SK-N-SH (cell line): ENCODE measurements at regions not wholly inside any gene's neighbourhood (a gene's known extent, or its start where the extent isn't known, plus 50 kb on each side); places are given as distances from the start of the nearest gene placed in this dataset.

Experiments used
- CTCF ChIA-PET: fragments of 300-600, 350-600 bp; formaldehyde crosslinking; extraction: SDS; loops from one replicate; lab custom pipeline; 2021; lab: Yijun Ruan, JAX
- POLR2A ChIA-PET: fragments of 350-600 bp; sonication (Branson Sonifier 250); formaldehyde crosslinking; extraction: SDS; loops from one replicate; lab custom pipeline; 2020; ENCODE audit warnings: antibody characterized with exemption, inconsistent platforms; lab: Yijun Ruan, JAX
- DNase-seq: peaks from one replicate; pipeline ENCODE4 v3.0.0; 2012
- H2AFZ ChIP-seq: fragments of 200-600 bp; sonication (generic); 2 replicates; pipeline ENCODE4 v1.8.1; 2016; ENCODE audit warnings: antibody characterized with exemption, mild to moderate bottlenecking, low read depth
- H3F3A ChIP-seq: fragments of 200-600 bp; sonication (generic); replicated peaks from 2 replicates; pipeline ENCODE3; 2016; ENCODE audit warnings: antibody characterized with exemption, mild to moderate bottlenecking; ENCODE audit not compliant: insufficient read depth
- H3K27ac ChIP-seq, 2 experiments: fragments of 200-500 bp in 1 of 2; fragments of 200-600 bp in 1 of 2; sonication (Bioruptor generic) in 1 of 2; sonication (generic), shearing (Covaris generic) in 1 of 2; 2 replicates each; pipeline versions ENCODE4 v1.5.1 to v1.6.1; 2014 to 2016; ENCODE audit warnings: low read depth in 2 of 2, inconsistent platforms in 1 of 2, low read length in 1 of 2, mild to moderate bottlenecking in 1 of 2, mixed read lengths in 1 of 2
- H3K27me3 ChIP-seq: fragments of 200-600 bp; sonication (generic), shearing (Covaris generic); 2 replicates; pipeline ENCODE4 v1.6.1; 2016; ENCODE audit warnings: mixed run types; ENCODE audit not compliant: insufficient read depth
- H3K36me3 ChIP-seq, 2 experiments: fragments of 200-500 bp in 1 of 2; fragments of 200-600 bp in 1 of 2; sonication (Bioruptor generic) in 1 of 2; sonication (generic) in 1 of 2; replicated peaks in 1 of 2; 2 replicates each; pipeline versions ENCODE3 to v1.5.1; 2014 to 2016; ENCODE audit warnings: low read length in 1 of 2, mild to moderate bottlenecking in 1 of 2; ENCODE audit not compliant: insufficient read depth in 2 of 2, control insufficient read depth in 1 of 2
- H3K4me1 ChIP-seq, 2 experiments: fragments of 200-500 bp in 1 of 2; fragments of 200-600 bp in 1 of 2; sonication (Bioruptor generic) in 1 of 2; sonication (generic), shearing (Covaris generic) in 1 of 2; 2 replicates each; pipeline versions ENCODE4 v1.5.1 to v1.6.1; 2014 to 2016; ENCODE audit warnings: low read depth in 1 of 2, low read length in 1 of 2, mixed run types in 1 of 2; ENCODE audit not compliant: insufficient read depth in 2 of 2, control insufficient read depth in 1 of 2
- H3K4me2 ChIP-seq: fragments of 200-600 bp; sonication (generic), shearing (Covaris generic); 2 replicates; pipeline ENCODE4 v1.6.1; 2017; ENCODE audit warnings: mixed run types
- H3K4me3 ChIP-seq, 2 experiments: fragments of 200-500 bp in 1 of 2; fragments of 200-600 bp in 1 of 2; sonication (Bioruptor generic) in 1 of 2; sonication (generic), shearing (Covaris generic) in 1 of 2; 2 replicates each; pipeline versions ENCODE4 v1.5.1 to v1.8.1; 2014 to 2016; ENCODE audit warnings: low read depth in 2 of 2, inconsistent platforms in 1 of 2, low read length in 1 of 2, mild to moderate bottlenecking in 1 of 2, mixed read lengths in 1 of 2, moderate library complexity in 1 of 2
- H3K79me2 ChIP-seq: fragments of 200-600 bp; sonication (generic); 2 replicates; pipeline ENCODE4 v1.8.1; 2017; ENCODE audit warnings: mild to moderate bottlenecking; ENCODE audit not compliant: insufficient read depth
- H3K9ac ChIP-seq: fragments of 200-600 bp; sonication (generic); 2 replicates; pipeline ENCODE4 v1.6.1; 2017; ENCODE audit warnings: mixed run types
- H3K9me2 ChIP-seq: fragments of 200-600 bp; sonication (generic); 2 replicates; pipeline ENCODE4 v1.6.1; 2017; ENCODE audit warnings: mixed run types
- H3K9me3 ChIP-seq: fragments of 200-600 bp; sonication (generic); 2 replicates; pipeline ENCODE4 v1.6.1; 2017; ENCODE audit warnings: mixed run types, mild to moderate bottlenecking, moderate library complexity
- H4K20me1 ChIP-seq: fragments of 200-600 bp; sonication (generic); 2 replicates; pipeline ENCODE4 v1.6.1; 2017; ENCODE audit warnings: mild to moderate bottlenecking, mixed run types; ENCODE audit not compliant: insufficient read depth
- ELF1 ChIP-seq: IDR thresholded peaks from 2 replicates; pipeline ENCODE4 v1.4.0; 2012
- EP300 ChIP-seq, 2 experiments: IDR thresholded peaks; 2 replicates each; pipeline versions ENCODE4 v1.4.0 to v1.6.1; 2012; ENCODE audit warnings: borderline replicate concordance in 1 of 2, low read depth in 1 of 2, low read length in 1 of 2
- FOXM1 ChIP-seq: IDR thresholded peaks from 2 replicates; pipeline ENCODE4 v1.4.0; 2012; ENCODE audit warnings: low read depth, mild to moderate bottlenecking
- MEF2A ChIP-seq: IDR thresholded peaks from 2 replicates; pipeline ENCODE4 v1.4.0; 2012; ENCODE audit warnings: low read depth, borderline replicate concordance
- MXI1 ChIP-seq: IDR thresholded peaks from 2 replicates; pipeline ENCODE4 v1.6.1; 2012; ENCODE audit warnings: mild to moderate bottlenecking, low read depth, low read length, improper control_type of control experiment
- RCOR1 ChIP-seq: fragments of 150-350 bp; IDR thresholded peaks from 2 replicates; pipeline ENCODE4 v1.6.1; 2017; ENCODE audit warnings: antibody characterized with exemption, low read length
- RFX5 ChIP-seq: IDR thresholded peaks from 2 replicates; pipeline ENCODE4 v1.6.1; 2012; ENCODE audit warnings: mild to moderate bottlenecking, improper control_type of control experiment, low read length
- TEAD4 ChIP-seq: IDR thresholded peaks from 2 replicates; pipeline ENCODE4 v1.4.0; 2012; ENCODE audit warnings: mild to moderate bottlenecking, borderline replicate concordance; ENCODE audit not compliant: insufficient read depth
- YY1 ChIP-seq: IDR thresholded peaks from 2 replicates; pipeline ENCODE4 v1.4.0; 2012; ENCODE audit warnings: low read depth, mild to moderate bottlenecking
- WGBS: methylation state at CpG from one replicate; pipeline ENCODE4 v1.1.6; 2017; ENCODE audit warnings: low lambda C conversion rate; 5-methylcytosine and 5-hydroxymethylcytosine counted together
- TF ChIP-seq, protein P1 (sequence below): fragments of 200-600 bp; sonication (generic); IDR thresholded peaks from 2 replicates; pipeline ENCODE4 v1.6.1; 2017; ENCODE audit warnings: antibody characterized with exemption, mild to moderate bottlenecking, moderate library complexity
- TF ChIP-seq, protein P2 (sequence below): IDR thresholded peaks from 2 replicates; pipeline ENCODE4 v1.4.0; 2012; ENCODE audit warnings: low read depth

DNA sequence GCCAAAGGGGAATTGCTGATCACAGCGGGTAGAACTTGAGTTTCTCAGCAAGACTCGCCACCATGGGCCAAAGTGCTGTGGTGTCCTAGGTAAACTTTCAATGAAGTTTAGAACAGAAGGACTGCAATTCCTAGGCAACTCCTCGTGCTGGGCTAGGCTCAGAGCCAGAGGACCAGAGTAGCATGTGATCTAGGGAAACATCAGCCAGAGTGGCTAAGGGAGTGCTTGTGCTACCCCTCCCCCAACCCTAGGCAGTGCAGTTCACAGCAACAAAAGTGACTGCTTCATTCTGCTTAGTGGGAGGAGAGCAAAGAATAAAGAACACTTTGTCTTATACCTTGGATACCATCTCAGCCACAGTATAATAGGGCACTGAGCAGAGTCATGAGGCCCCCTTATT lies 1658.6 kb upstream of the MIR17HG start (continued):
- TF ChIP-seq, protein P1, sequence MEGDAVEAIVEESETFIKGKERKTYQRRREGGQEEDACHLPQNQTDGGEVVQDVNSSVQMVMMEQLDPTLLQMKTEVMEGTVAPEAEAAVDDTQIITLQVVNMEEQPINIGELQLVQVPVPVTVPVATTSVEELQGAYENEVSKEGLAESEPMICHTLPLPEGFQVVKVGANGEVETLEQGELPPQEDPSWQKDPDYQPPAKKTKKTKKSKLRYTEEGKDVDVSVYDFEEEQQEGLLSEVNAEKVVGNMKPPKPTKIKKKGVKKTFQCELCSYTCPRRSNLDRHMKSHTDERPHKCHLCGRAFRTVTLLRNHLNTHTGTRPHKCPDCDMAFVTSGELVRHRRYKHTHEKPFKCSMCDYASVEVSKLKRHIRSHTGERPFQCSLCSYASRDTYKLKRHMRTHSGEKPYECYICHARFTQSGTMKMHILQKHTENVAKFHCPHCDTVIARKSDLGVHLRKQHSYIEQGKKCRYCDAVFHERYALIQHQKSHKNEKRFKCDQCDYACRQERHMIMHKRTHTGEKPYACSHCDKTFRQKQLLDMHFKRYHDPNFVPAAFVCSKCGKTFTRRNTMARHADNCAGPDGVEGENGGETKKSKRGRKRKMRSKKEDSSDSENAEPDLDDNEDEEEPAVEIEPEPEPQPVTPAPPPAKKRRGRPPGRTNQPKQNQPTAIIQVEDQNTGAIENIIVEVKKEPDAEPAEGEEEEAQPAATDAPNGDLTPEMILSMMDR, result no peak
- no peak for TF ChIP-seq RFX5
- no peak for TF ChIP-seq ELF1

DNA sequence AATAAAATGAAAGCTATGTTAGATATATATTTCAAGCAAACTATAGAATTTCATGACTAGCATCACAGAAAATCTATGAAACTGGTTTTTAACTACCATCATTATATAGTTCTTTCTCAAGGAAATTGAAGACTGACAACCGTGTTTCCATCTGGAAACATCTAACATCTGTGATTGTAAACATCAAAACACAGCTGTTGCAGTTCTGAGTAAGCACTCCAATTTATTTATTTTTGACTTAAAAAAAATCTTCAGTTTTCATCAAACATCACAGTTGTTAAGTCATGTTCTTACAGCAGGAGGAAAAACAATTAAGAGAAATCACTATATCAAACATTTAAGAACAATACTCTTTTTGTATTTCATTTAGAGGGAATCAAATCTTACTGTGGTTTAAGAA lies 1653.0 kb upstream of the MIR17HG start:
- Histone ChIP-seq H3K79me2 (no peaks in the 10 kb centered on the region), H2AFZ (no peak overlapping the region), H3K4me2 (no peak overlapping the region), H3K4me3 (no peak overlapping the region), H3K9ac (no peak overlapping the region), H4K20me1 (no peaks in the 10 kb centered on the region), H3F3A (no peaks in the 10 kb centered on the region), H3K9me2 (no peaks in the 10 kb centered on the region), H3K27ac (no peak overlapping the region), H3K4me1 (peaks cover 0 to 5% of the 10 kb centered on the region in 2 experiments; a peak in 2 of 4 replicates), H3K27me3 (no peaks in the 10 kb centered on the region), H3K9me3 (no peaks in the 10 kb centered on the region), H3K36me3 (no peaks in the 10 kb centered on the region)
- ChIA-PET POLR2A (no interaction called here), CTCF (interaction anchor here (0.6 to 3.3 kb wide), 10 partner anchors 9 to 1471 kb away, joined by 3 to 32 read pairs (median 8); no protein-coding TSS in a partner anchor)
- TF ChIP-seq MEF2A, result no peak
- TF ChIP-seq MXI1, result no peak
- TF ChIP-seq EP300 (IDR thresholded peaks at IDR 0.05; ENCODE audit: borderline replicate concordance in 1 of 2, low read depth in 1 of 2, low read length in 1 of 2), result no peak
- TF ChIP-seq FOXM1, result no peak
- TF ChIP-seq, protein P2, sequence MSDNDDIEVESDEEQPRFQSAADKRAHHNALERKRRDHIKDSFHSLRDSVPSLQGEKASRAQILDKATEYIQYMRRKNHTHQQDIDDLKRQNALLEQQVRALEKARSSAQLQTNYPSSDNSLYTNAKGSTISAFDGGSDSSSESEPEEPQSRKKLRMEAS, result no peak
- no peak for TF ChIP-seq TEAD4
- TF ChIP-seq YY1, result no peak
- TF ChIP-seq, protein P1, result no peak
- TF ChIP-seq RCOR1, result no peak
- WGBS, result 56% methylated on average over 1 of the region's 1 CpG
- DNase-seq, result no peak
